GM23338 (cell line): ENCODE measurements at regions not wholly inside any gene's neighbourhood (a gene's known extent, or its start where the extent isn't known, plus 50 kb on each side); places are given as distances from the start of the nearest gene placed in this dataset.

Experiments used
- ATAC-seq: fragments of 200-7000 bp; cut with Tn5 transposase; 3 replicates; pipeline ENCODE4 v1.9.1; 2020
- DNase-seq: peaks from one replicate; pipeline ENCODE4 v3.0.0-alpha.2; 2015; ENCODE audit warnings: low spot score
- H2AFZ ChIP-seq: fragments of 200-600 bp; sonication (generic); 2 replicates; pipeline ENCODE4 v1.8.0; 2016; ENCODE audit warnings: antibody characterized with exemption, mild to moderate bottlenecking, moderate library complexity
- H3F3A ChIP-seq: fragments of 200-600 bp; sonication (generic); replicated peaks from 2 replicates; pipeline ENCODE4 v1.8.0; 2017; ENCODE audit warnings: antibody characterized with exemption, mixed run types, low read depth
- H3K27ac ChIP-seq: fragments of 200-600 bp; sonication (generic); 2 replicates; pipeline ENCODE4 v1.6.1; 2016; ENCODE audit warnings: low read depth
- H3K27me3 ChIP-seq: fragments of 200-600 bp; sonication (generic); 2 replicates; pipeline ENCODE4 v1.8.0; 2016; ENCODE audit warnings: mild to moderate bottlenecking, mixed run types, moderate library complexity; ENCODE audit not compliant: insufficient read depth
- H3K36me3 ChIP-seq: fragments of 200-600 bp; sonication (generic); 2 replicates; pipeline ENCODE4 v1.8.0; 2016; ENCODE audit warnings: mild to moderate bottlenecking; ENCODE audit not compliant: insufficient read depth
- H3K4me1 ChIP-seq: fragments of 200-600 bp; sonication (generic); 2 replicates; pipeline ENCODE4 v1.8.0; 2016; ENCODE audit warnings: mild to moderate bottlenecking, moderate library complexity; ENCODE audit not compliant: insufficient read depth
- H3K4me2 ChIP-seq: fragments of 200-600 bp; sonication (generic); 2 replicates; pipeline ENCODE4 v1.7.1; 2017; ENCODE audit warnings: mixed run types
- H3K4me3 ChIP-seq: fragments of 200-600 bp; sonication (generic); 2 replicates; pipeline ENCODE4 v1.6.1; 2016; ENCODE audit warnings: mixed run types
- H3K79me2 ChIP-seq: fragments of 200-600 bp; sonication (generic); replicated peaks from 2 replicates; pipeline ENCODE4 v1.8.0; 2017; ENCODE audit warnings: mild to moderate bottlenecking; ENCODE audit not compliant: insufficient read depth
- H3K9me2 ChIP-seq: fragments of 200-600 bp; sonication (generic); 2 replicates; pipeline ENCODE4 v1.8.0; 2017; ENCODE audit not compliant: insufficient read depth
- H4K20me1 ChIP-seq: fragments of 200-600 bp; sonication (generic); replicated peaks from 2 replicates; pipeline ENCODE4 v1.8.0; 2017; ENCODE audit warnings: mild to moderate bottlenecking; ENCODE audit not compliant: insufficient read depth
- H3K27ac Mint-ChIP-seq: 2 replicates; pipeline ENCODE4 v1.8.0; 2020; ENCODE audit warnings: inconsistent platforms, mild to moderate bottlenecking, moderate library complexity, mixed read lengths
- H3K27me3 Mint-ChIP-seq: 3 replicates; pipeline ENCODE4 v1.8.0; 2022; ENCODE audit warnings: low read depth, mild to moderate bottlenecking, moderate library complexity, mixed read lengths, inconsistent platforms; ENCODE audit not compliant: insufficient read depth, poor library complexity
- H3K36me3 Mint-ChIP-seq: 3 replicates; pipeline ENCODE4 v1.8.0; 2021; ENCODE audit warnings: low read depth, mild to moderate bottlenecking, inconsistent platforms, moderate library complexity, mixed read lengths
- H3K4me1 Mint-ChIP-seq: 3 replicates; pipeline ENCODE4 v1.8.0; 2020; ENCODE audit warnings: mild to moderate bottlenecking, inconsistent platforms, mixed read lengths
- H3K4me3 Mint-ChIP-seq: 3 replicates; pipeline ENCODE4 v1.8.0; 2021; ENCODE audit warnings: moderate library complexity, mild to moderate bottlenecking, inconsistent platforms, mixed read lengths
- H3K9me3 Mint-ChIP-seq: 3 replicates; pipeline ENCODE4 v1.8.0; 2020; ENCODE audit warnings: moderate library complexity, mild to moderate bottlenecking, inconsistent platforms, mixed read lengths
- CREB1 ChIP-seq: fragments of 250-450 bp; sonication (Bioruptor Pico); IDR thresholded peaks from 2 replicates; pipeline ENCODE4 v1.5.0; 2020; ENCODE audit warnings: low read depth, mild to moderate bottlenecking, moderate library complexity
- CTCF ChIP-seq, 2 experiments: fragments of 200-600 bp in 1 of 2; sonication (generic) in 1 of 2; conservative IDR thresholded peaks; 2 replicates each; pipeline versions ENCODE4 v1.5.1 to v1.6.1; 2016 to 2017; ENCODE audit warnings: antibody characterized with exemption in 2 of 2, low read depth in 2 of 2, mild to moderate bottlenecking in 2 of 2, moderate library complexity in 1 of 2
- EZH2 ChIP-seq: fragments of 200-600 bp; sonication (generic); IDR thresholded peaks from one replicate; pipeline ENCODE4 v1.8.0; 2017; ENCODE audit warnings: antibody characterized with exemption, mild to moderate bottlenecking, low read depth; ENCODE audit not compliant: unreplicated experiment
- EZH2phosphoT487 ChIP-seq: fragments of 200-600 bp; sonication (generic); IDR thresholded peaks from one replicate; pipeline ENCODE4 v1.8.1; 2018; ENCODE audit warnings: antibody characterized with exemption; ENCODE audit not compliant: unreplicated experiment
- JUNB ChIP-seq: IDR thresholded peaks from one replicate; pipeline ENCODE4 v1.6.1; 2016; ENCODE audit warnings: antibody characterized with exemption; ENCODE audit not compliant: unreplicated experiment
- STAT1 ChIP-seq: IDR thresholded peaks from one replicate; pipeline ENCODE4 v1.6.1; 2016; ENCODE audit warnings: antibody characterized with exemption; ENCODE audit not compliant: unreplicated experiment
- ZNF331 ChIP-seq: fragments of 250-450 bp; sonication (Bioruptor Pico); IDR thresholded peaks from 2 replicates; pipeline ENCODE4 v1.5.0; 2020; ENCODE audit warnings: low read depth, mild to moderate bottlenecking, moderate library complexity
- ZNF462 ChIP-seq: fragments of 250-450 bp; sonication (Bioruptor Pico); IDR thresholded peaks from 2 replicates; pipeline ENCODE4 v1.5.0; 2020; ENCODE audit warnings: mild to moderate bottlenecking, moderate library complexity

- Mint-ChIP-seq H3K27me3 (peaks cover 3% of the 10 kb centered on the region), H3K4me3 (no peak overlapping the region), H3K4me1 (peaks cover 13% of the 10 kb centered on the region), H3K36me3 (no peaks in the 10 kb centered on the region), H3K9me3 (no peaks in the 10 kb centered on the region; the same call in 2 of the 3 replicates), H3K27ac (0 out of 2 replicates have a peak overlapping the region, but pooled peaks have one; percentile 7)
- H3K4me2 ChIP-seq: no peak overlapping the region
- H3K36me3 ChIP-seq: no peaks in the 10 kb centered on the region
- peak; percentile 65 for ATAC-seq
- no peaks in the 10 kb centered on the region for H3F3A ChIP-seq
- peaks cover 17% of the 10 kb centered on the region for H3K4me1 ChIP-seq
- no peak overlapping the region for H3K27ac ChIP-seq
- H4K20me1 ChIP-seq: no peaks in the 10 kb centered on the region
- no peak overlapping the region for H2AFZ ChIP-seq
- no peaks in the 10 kb centered on the region for H3K79me2 ChIP-seq
- DNase-seq: peak; percentile 58
- TF ChIP-seq CTCF (conservative IDR thresholded peaks at IDR 0.05; ENCODE audit: low read depth in 2 of 2) (peak; percentile 84 to 98), STAT1 (no peak), EZH2phosphoT487 (no peak), ZNF462 (CRISPR knock-in tag) (no peak), ZNF331 (CRISPR knock-in tag) (no peak), CREB1 (no peak), JUNB (no peak), EZH2 (no peak)
- H3K27me3 ChIP-seq: no peaks in the 10 kb centered on the region
- H3K9me2 ChIP-seq: peaks cover 8% of the 10 kb centered on the region
- H3K4me3 ChIP-seq: no peak overlapping the region
These were observed 265.3 kb upstream of the PKDCC start for GRCh38 chr2:41782306-41783158.
